MM.1S (cell line): ENCODE measurements at regions not wholly inside any gene's neighbourhood (a gene's known extent, or its start where the extent isn't known, plus 50 kb on each side); places are given as distances from the start of the nearest gene placed in this dataset.

Experiments used
- CTCF ChIP-seq: fragments of 300-600 bp; sonication (generic); IDR thresholded peaks from 2 replicates; pipeline ENCODE4 v1.5.1; 2016; ENCODE audit warnings: antibody characterized with exemption, low read length, mixed read lengths
- EZH2 ChIP-seq: fragments of 300-600 bp; sonication (generic); optimal IDR thresholded peaks from 2 replicates; pipeline ENCODE3; 2017; ENCODE audit warnings: low read depth, mild to moderate bottlenecking, antibody characterized with exemption, low read length, mixed read lengths
- EZH2phosphoT487 ChIP-seq: fragments of 300-600 bp; sonication (generic); IDR thresholded peaks from 2 replicates; pipeline ENCODE4 v1.6.1; 2018; ENCODE audit warnings: antibody characterized with exemption, low read length

- TF ChIP-seq CTCF (no peak), EZH2phosphoT487 (no peak), EZH2 (no peak)
Measured at GRCh38 chr3:144045766-144046165, 74.1 kb downstream of the DIPK2A start.
